ENCODE measurements at regions not wholly inside any gene's neighbourhood (a gene's known extent, or its start where the extent isn't known, plus 50 kb on each side); places are given as distances from the start of the nearest gene placed in this dataset.

GRCh38 chr7:156147756-156148504, 335.7 kb upstream of the SHH start:
- no peak for DNase-seq (ENCODE audit: low spot score in 2 of 2)

GRCh38 chr7:156147104-156147503, 334.8 kb upstream of the SHH start:
- no peak for DNase-seq (ENCODE audit: low spot score in 2 of 2)
- no peak overlapping the region for H3K27ac ChIP-seq
- H3K36me3 ChIP-seq: no peaks in the 10 kb centered on the region
- WGBS: 89% methylated on average over 6 of the region's 6 CpGs
- peaks cover 5% of the 10 kb centered on the region for H3K27me3 ChIP-seq
- H3K4me3 ChIP-seq: no peak overlapping the region
- no peaks in the 10 kb centered on the region for H3K4me1 ChIP-seq
- H3K9me3 ChIP-seq: no peaks in the 10 kb centered on the region
- TF ChIP-seq CTCF (IDR thresholded peaks at IDR 0.05) (no peak), EP300 (IDR thresholded peaks at IDR 0.05) (no peak), POLR2A (IDR thresholded peaks at IDR 0.05) (no peak), POLR2AphosphoS5 (IDR thresholded peaks at IDR 0.05) (no peak)

More at GRCh38 chr7:156147756-156148504, 335.7 kb upstream of the SHH start:
- Histone ChIP-seq H3K36me3 (no peaks in the 10 kb centered on the region), H3K4me3 (no peak overlapping the region), H3K4me1 (no peaks in the 10 kb centered on the region), H3K27me3 (peaks cover 5% of the 10 kb centered on the region), H3K27ac (no peak overlapping the region), H3K9me3 (no peaks in the 10 kb centered on the region)
- WGBS: 75% methylated on average over 11 of the region's 15 CpGs
- TF ChIP-seq POLR2AphosphoS5 (IDR thresholded peaks at IDR 0.05) (no peak), POLR2A (IDR thresholded peaks at IDR 0.05) (no peak), EP300 (IDR thresholded peaks at IDR 0.05) (no peak)

- H3K36me3 ChIP-seq: no peaks in the 10 kb centered on the region
- no peak overlapping the region for H3K4me3 ChIP-seq
- WGBS: 89% methylated on average over 8 of the region's 8 CpGs
Measured at GRCh38 chr7:156145996-156146395, 333.7 kb upstream of the SHH start.

GRCh38 chr7:156145184-156145583, 332.9 kb upstream of the SHH start:
- H3K27me3 ChIP-seq: peaks cover 5% of the 10 kb centered on the region
- no peaks in the 10 kb centered on the region for H3K4me1 ChIP-seq
- H3K9me3 ChIP-seq: no peaks in the 10 kb centered on the region
- H3K4me3 ChIP-seq: no peak overlapping the region
- TF ChIP-seq POLR2A (IDR thresholded peaks at IDR 0.05) (no peak), EP300 (IDR thresholded peaks at IDR 0.05) (no peak), POLR2AphosphoS5 (IDR thresholded peaks at IDR 0.05) (no peak), CTCF (IDR thresholded peaks at IDR 0.05) (no peak)
- H3K36me3 ChIP-seq: no peaks in the 10 kb centered on the region
- WGBS: 79% methylated on average over 6 of the region's 6 CpGs
- DNase-seq (ENCODE audit: low spot score in 2 of 2): no peak
- no peak overlapping the region for H3K27ac ChIP-seq

More at GRCh38 chr7:156145996-156146395, 333.7 kb upstream of the SHH start:
- Histone ChIP-seq H3K9me3 (no peaks in the 10 kb centered on the region), H3K27ac (no peak overlapping the region), H3K27me3 (peaks cover 5% of the 10 kb centered on the region), H3K4me1 (no peaks in the 10 kb centered on the region)
- DNase-seq (ENCODE audit: low spot score in 2 of 2): no peak
- TF ChIP-seq EP300 (IDR thresholded peaks at IDR 0.05) (no peak), POLR2AphosphoS5 (IDR thresholded peaks at IDR 0.05) (no peak), POLR2A (IDR thresholded peaks at IDR 0.05) (no peak), CTCF (IDR thresholded peaks at IDR 0.05) (no peak)

- DNase-seq (ENCODE audit: low spot score in 2 of 2): no peak
- WGBS: no CpG with 5 or more reads among the region's 7 CpGs
- no peaks in the 10 kb centered on the region for H3K36me3 ChIP-seq
- H3K9me3 ChIP-seq: no peaks in the 10 kb centered on the region
- H3K27me3 ChIP-seq: no peaks in the 10 kb centered on the region
- no peak overlapping the region for H3K4me3 ChIP-seq
- no peaks in the 10 kb centered on the region for H3K4me1 ChIP-seq
- no peak for TF ChIP-seq POLR2AphosphoS5 (IDR thresholded peaks at IDR 0.05)
- no peak for TF ChIP-seq EP300 (IDR thresholded peaks at IDR 0.05)
- no peak for TF ChIP-seq POLR2A (IDR thresholded peaks at IDR 0.05)
- no peak for TF ChIP-seq CTCF (IDR thresholded peaks at IDR 0.05)
- no peak overlapping the region for H3K27ac ChIP-seq
Measured at GRCh38 chr7:156143683-156144082, 331.4 kb upstream of the SHH start.

Data from suprapubic skin (tissue), 4 donors.